MM.1S (cell line): ENCODE measurements at regions not wholly inside any gene's neighbourhood (a gene's known extent, or its start where the extent isn't known, plus 50 kb on each side); places are given as distances from the start of the nearest gene placed in this dataset.

Experiments
- EZH2phosphoT487 ChIP-seq: fragments of 300-600 bp; sonication (generic); IDR thresholded peaks from 2 replicates; pipeline ENCODE4 v1.6.1; 2018; ENCODE audit warnings: antibody characterized with exemption, low read length
- TF ChIP-seq, protein P1 (sequence below): fragments of 300-600 bp; sonication (generic); IDR thresholded peaks from 2 replicates; pipeline ENCODE4 v1.5.1; 2016; ENCODE audit warnings: antibody characterized with exemption, low read length, mixed read lengths

DNA sequence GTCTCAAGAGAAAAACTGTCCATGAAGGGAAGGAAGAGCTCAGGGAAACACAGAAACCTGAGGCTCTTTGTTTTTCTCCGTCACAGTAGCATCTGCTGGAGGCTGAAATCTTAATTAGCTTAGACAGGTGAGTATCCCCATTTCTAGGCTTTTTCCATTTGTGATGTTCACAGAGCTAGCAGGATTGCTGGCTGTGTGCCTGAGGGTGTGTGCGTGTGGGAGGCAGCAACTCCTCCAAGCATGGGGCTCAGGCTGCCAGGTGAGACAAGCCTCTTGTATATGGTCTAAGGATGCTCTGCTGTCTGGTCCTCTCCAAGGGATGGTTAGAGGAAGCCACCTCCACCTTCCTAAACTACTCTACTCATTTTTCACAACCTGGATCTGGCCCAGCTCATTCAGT is 569.9 kb downstream of the HS3ST4 start:
- TF ChIP-seq, protein P1, sequence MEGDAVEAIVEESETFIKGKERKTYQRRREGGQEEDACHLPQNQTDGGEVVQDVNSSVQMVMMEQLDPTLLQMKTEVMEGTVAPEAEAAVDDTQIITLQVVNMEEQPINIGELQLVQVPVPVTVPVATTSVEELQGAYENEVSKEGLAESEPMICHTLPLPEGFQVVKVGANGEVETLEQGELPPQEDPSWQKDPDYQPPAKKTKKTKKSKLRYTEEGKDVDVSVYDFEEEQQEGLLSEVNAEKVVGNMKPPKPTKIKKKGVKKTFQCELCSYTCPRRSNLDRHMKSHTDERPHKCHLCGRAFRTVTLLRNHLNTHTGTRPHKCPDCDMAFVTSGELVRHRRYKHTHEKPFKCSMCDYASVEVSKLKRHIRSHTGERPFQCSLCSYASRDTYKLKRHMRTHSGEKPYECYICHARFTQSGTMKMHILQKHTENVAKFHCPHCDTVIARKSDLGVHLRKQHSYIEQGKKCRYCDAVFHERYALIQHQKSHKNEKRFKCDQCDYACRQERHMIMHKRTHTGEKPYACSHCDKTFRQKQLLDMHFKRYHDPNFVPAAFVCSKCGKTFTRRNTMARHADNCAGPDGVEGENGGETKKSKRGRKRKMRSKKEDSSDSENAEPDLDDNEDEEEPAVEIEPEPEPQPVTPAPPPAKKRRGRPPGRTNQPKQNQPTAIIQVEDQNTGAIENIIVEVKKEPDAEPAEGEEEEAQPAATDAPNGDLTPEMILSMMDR: no peak
- TF ChIP-seq EZH2phosphoT487: no peak
